A673 (cell line): ENCODE measurements at regions not wholly inside any gene's neighbourhood (a gene's known extent, or its start where the extent isn't known, plus 50 kb on each side); places are given as distances from the start of the nearest gene placed in this dataset.

Experiments
- BruUV-seq: library from RNA; stranded (reverse); fragments of 400-500 nt; replicated peaks from 2 replicates; lab custom pipeline; 2021; lab: Mats Ljungman, UMichigan
- CTCF ChIA-PET: fragments of 300-600 bp; sonication (Branson Sonifier 250); formaldehyde crosslinking; loops from one replicate; lab custom pipeline; 2022; ENCODE audit warnings: antibody characterized with exemption; lab: Charles Lee
- POLR2A ChIA-PET: fragments of 300-600 bp; sonication (Branson Sonifier 250); formaldehyde crosslinking; loops from one replicate; lab custom pipeline; 2022; ENCODE audit warnings: antibody characterized with exemption; ENCODE audit not compliant: low non-redundant PET; lab: Charles Lee
- DNase-seq: peaks from one replicate; pipeline ENCODE4 v3.0.0-alpha.2; 2015; ENCODE audit warnings: low spot score
- H3K27ac ChIP-seq: fragments of 200-600 bp; sonication (generic); 2 replicates; pipeline ENCODE4 v1.5.1; 2016; ENCODE audit warnings: mixed run types, low read depth, mild to moderate bottlenecking, mixed read lengths, antibody characterized with exemption, low read length; ENCODE audit not compliant: poor library complexity, severe bottlenecking
- H3K27me3 ChIP-seq: fragments of 200-600 bp; sonication (generic); replicated peaks from 2 replicates; pipeline ENCODE4 v1.6.1; 2017; ENCODE audit warnings: mixed run types, low read depth, mild to moderate bottlenecking, mixed read lengths, antibody characterized with exemption, low read length; ENCODE audit not compliant: insufficient read depth, poor library complexity
- H3K36me3 ChIP-seq: fragments of 200-600 bp; sonication (generic); 2 replicates; pipeline ENCODE4 v1.6.1; 2016; ENCODE audit warnings: mixed run types, mild to moderate bottlenecking, mixed read lengths, antibody characterized with exemption, low read length; ENCODE audit not compliant: insufficient read depth, poor library complexity, severe bottlenecking
- H3K4me1 ChIP-seq: fragments of 200-600 bp; sonication (generic); 2 replicates; pipeline ENCODE4 v1.6.1; 2017; ENCODE audit warnings: mixed run types, mild to moderate bottlenecking, mixed read lengths, antibody characterized with exemption, low read length; ENCODE audit not compliant: insufficient read depth, poor library complexity, severe bottlenecking
- H3K4me3 ChIP-seq: fragments of 200-600 bp; sonication (generic); 2 replicates; pipeline ENCODE4 v1.5.1; 2016; ENCODE audit warnings: low read depth, mixed run types, mild to moderate bottlenecking, mixed read lengths, low read length; ENCODE audit not compliant: poor library complexity, severe bottlenecking
- H3K9me3 ChIP-seq: fragments of 200-600 bp; sonication (generic); 2 replicates; pipeline ENCODE4 v1.6.1; 2016; ENCODE audit warnings: mixed run types, low read depth, mild to moderate bottlenecking, mixed read lengths, antibody characterized with exemption, low read length; ENCODE audit not compliant: poor library complexity, severe bottlenecking
- CTCF ChIP-seq: fragments of 300-800, 200-600 bp; sonication (generic); conservative IDR thresholded peaks from 2 replicates; pipeline ENCODE4 v1.5.1; 2017; ENCODE audit warnings: low read depth, mild to moderate bottlenecking, antibody characterized with exemption, low read length, moderate library complexity, mixed read lengths
- EZH2 ChIP-seq: fragments of 200-600 bp; sonication (generic); IDR thresholded peaks from 2 replicates; pipeline ENCODE4 v1.6.1; 2017; ENCODE audit warnings: borderline replicate concordance, low read depth, mild to moderate bottlenecking, mixed read lengths, antibody characterized with exemption, low read length; ENCODE audit not compliant: poor library complexity, severe bottlenecking
- intact Hi-C: fragments of 100-400 bp; cut with micrococcal nuclease; formaldehyde crosslinking; loops from one replicate; pipeline ENCODE4 v1.10.0; 2022; ENCODE audit not compliant: unreplicated experiment

DNA sequence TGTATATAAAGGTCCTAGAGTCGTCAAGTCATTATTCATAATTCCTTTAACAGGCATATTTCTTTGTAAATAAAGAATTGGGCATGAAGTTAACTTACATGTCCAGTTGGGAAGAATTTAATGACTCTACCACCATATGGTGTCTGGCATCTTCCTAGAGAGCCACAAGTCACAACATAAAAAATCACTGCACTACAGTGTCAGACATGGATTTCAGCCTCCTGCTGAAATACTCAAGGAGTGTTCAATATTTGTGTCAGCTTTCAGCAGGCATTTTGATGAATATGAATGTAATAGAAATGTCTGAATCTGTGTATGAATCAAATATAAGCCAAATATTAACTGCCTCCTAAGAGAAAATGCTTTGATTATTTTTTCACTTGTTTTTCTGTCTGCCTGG lies 91.9 kb upstream of the TMPRSS15 start:
- H3K27me3 ChIP-seq = no peaks in the 10 kb centered on the region
- DNase-seq = no peak
- ChIA-PET CTCF (no interaction called here), POLR2A (no interaction called here)
- no peaks in the 10 kb centered on the region for H3K9me3 ChIP-seq
- no peak overlapping the region for H3K27ac ChIP-seq
- H3K36me3 ChIP-seq = no peaks in the 10 kb centered on the region
- intact Hi-C loops = no loop called here
- TF ChIP-seq CTCF = no peak
- TF ChIP-seq EZH2 = no peak
- BruUV-seq = no TSS peak
- H3K4me3 ChIP-seq = no peak overlapping the region
- no peaks in the 10 kb centered on the region for H3K4me1 ChIP-seq

GRCh38 chr21:18498431-18498830 lies 94.8 kb upstream of the TMPRSS15 start:
- DNase-seq = no peak
- H3K9me3 ChIP-seq = no peaks in the 10 kb centered on the region
- no TSS peak for BruUV-seq
- no peak overlapping the region for H3K4me3 ChIP-seq
- no peaks in the 10 kb centered on the region for H3K27me3 ChIP-seq
- ChIA-PET CTCF (no interaction called here), POLR2A (no interaction called here)
- H3K36me3 ChIP-seq = no peaks in the 10 kb centered on the region
- intact Hi-C loops = no loop called here
- no peak for TF ChIP-seq EZH2
- no peak for TF ChIP-seq CTCF
- H3K27ac ChIP-seq = no peak overlapping the region
- H3K4me1 ChIP-seq = no peaks in the 10 kb centered on the region

DNA sequence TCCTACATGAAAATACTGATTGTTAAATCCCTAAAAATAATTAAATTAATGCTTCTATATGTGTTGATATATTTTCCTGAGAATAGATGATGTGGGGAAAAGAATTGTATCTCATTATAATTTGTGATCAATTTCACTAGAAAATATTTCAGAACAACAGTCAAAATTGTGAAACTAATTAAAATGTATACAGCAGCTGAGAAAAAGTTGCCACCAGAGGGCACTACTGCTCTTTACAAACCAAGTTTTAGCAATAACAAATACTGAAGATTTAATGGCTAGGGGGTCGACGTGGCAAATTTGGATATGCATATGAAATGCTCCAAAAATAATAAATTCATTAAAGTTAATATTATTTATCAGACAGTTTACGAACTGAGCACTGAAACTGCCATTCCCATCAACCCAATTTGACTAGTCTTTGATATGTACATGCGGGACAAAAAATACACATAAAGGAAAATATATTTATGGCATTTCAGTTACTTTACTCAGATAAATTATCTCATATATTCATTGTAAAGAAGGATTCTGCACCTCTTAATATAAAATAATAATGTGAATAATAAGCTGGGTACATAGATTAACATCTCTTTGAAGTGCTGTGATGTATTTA lies 96.3 kb upstream of the TMPRSS15 start:
- CTCF ChIA-PET = no interaction called here

More for the DNA sequence above, 96.3 kb upstream of the TMPRSS15 start:
- no peaks in the 10 kb centered on the region for H3K4me1 ChIP-seq
- no peak overlapping the region for H3K27ac ChIP-seq
- no peaks in the 10 kb centered on the region for H3K27me3 ChIP-seq
- no peak for TF ChIP-seq EZH2
- TF ChIP-seq CTCF = peak; percentile 87
- intact Hi-C loops = no loop called here
- H3K36me3 ChIP-seq = no peaks in the 10 kb centered on the region
- H3K4me3 ChIP-seq = no peak overlapping the region
- BruUV-seq = no TSS peak
- peak; percentile 52 for DNase-seq
- POLR2A ChIA-PET = no interaction called here
- H3K9me3 ChIP-seq = no peaks in the 10 kb centered on the region
